NOMO-1 treated with dmso at 0.1 percent for 144 hours (cell line): ENCODE measurements at regions not wholly inside any gene's neighbourhood (a gene's known extent, or its start where the extent isn't known, plus 50 kb on each side); places are given as distances from the start of the nearest gene placed in this dataset.
"Not testable (repeated sequence)": the region's sequence is repeated elsewhere in the genome, so short reads cannot be mapped to it uniquely, and the experiment has no call there.

Experiments used
- DNase-seq: peaks from one replicate; lab custom pipeline; 2025; ENCODE audit not compliant: unreplicated experiment; lab: John Stamatoyannopoulos, UW

DNA sequence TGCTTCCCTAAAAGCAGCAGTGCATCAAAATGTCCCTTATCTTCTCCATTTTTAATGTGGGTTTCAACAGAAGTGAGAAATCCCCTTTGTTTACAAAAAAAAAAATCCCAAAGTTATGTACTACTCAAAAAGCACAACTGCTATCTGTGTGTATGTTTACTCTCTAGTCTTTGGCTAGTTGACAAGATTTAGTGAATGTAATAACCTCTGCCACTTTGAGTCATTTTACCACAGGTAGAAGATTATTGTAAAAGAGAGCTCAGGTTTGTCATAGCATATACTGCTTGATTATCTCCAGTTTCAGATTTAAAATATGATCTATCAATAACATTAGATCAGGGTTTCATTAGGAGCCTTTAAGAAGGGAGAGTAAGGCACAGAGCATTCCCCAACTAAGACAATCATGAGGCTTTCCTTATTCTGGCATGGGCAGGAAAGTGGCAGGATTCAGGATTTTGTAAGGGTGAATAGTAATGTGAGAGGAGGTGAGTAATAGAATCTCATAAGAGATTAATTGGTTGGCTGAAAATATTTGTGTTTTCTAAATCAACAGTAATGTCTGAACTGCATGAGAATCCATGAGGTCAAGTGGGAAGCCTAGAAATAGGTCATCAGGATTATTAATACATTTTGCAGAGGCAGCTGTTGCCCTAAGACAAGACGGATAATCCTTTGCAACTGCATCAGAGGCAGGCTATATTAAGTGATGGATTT lies 1780.3 kb upstream of the LRRTM1 start:
- no peak for DNase-seq

DNA sequence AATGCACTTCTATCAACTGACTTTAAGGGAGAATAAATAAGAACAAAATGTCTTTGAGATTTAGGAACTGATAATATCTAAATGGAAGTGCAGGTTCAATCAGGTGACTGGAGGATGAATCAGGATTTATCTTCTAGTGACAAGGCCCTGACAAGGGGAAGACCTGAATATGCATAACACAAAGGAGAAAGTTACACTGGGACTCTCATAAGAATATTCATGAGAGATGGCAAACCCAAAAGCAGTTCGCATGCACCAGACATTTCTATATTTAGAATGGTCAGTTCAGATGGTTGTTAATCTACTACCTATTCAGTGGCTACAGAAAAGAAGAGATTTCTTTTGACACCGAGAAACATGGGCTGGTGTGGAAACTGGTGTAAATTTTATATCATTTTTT lies 1771.3 kb upstream of the LRRTM1 start:
- no peak for DNase-seq

DNA sequence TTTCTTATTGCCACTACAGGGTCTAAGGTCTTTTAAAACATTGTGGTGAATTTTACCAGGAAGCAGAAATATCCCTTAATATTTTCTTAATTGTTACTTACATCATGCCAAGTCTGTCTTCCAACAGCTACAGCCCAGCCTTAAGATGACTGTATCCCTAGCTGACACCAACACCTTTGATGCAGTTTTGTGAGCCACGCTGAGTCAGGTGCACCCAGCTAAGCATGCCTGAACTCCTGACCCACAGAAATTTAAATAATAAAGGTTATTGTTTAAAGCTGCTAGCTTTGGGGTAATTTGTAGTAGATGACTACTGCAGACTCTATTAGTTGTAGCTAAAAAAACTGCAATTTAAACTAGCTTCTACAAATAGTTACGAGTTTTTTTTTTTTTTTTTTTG lies 1757.9 kb upstream of the LRRTM1 start:
- DNase-seq, result no peak

DNA sequence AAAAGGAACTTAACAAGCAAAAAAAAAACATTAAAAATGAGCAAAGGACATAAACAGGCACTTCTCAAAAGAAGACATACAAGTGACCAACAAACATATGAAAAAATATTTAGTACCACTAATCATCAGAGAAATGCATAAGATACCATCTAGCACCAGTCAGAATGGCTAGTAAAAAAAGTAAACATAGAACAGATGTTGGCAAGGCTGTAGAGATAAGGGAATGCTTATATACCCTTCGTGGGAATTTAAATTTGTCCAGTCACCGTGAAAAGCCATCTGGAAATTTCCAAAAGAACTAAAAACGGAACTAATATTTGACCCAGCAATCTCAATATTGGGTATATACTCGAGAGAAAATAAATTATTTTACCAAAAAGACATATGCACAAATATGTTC lies 1751.3 kb upstream of the LRRTM1 start:
- DNase-seq, result no peak

GRCh38 chr2:82043867-82044266 lies 1739.3 kb upstream of the LRRTM1 start:
- no peak for DNase-seq

- DNase-seq, result no peak
These were observed 1723.5 kb upstream of the LRRTM1 start for GRCh38 chr2:82027921-82028615.

GRCh38 chr2:82023710-82024109 lies 1719.2 kb upstream of the LRRTM1 start:
- DNase-seq, result no peak

DNA sequence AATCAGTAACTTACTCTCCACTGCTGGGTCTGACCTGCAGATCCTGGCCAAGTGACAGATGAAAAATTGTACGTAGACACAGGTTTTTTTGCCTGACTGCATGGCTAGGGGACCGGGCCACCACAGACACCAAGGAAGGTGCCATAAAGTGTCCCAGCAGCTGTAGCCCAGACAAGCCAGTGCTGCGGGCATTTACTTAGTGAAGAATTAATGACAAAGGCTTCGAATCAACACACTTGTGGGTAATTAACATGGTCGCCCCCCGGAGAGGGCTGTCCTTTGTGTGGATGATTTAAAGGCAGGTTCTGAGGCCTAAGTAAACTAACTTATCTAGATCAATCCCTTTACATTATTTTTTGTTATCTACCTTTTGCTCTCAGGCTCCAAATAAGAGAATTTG lies 1709.1 kb upstream of the LRRTM1 start:
- no peak for DNase-seq

GRCh38 chr2:82007071-82007664 lies 1702.6 kb upstream of the LRRTM1 start:
- no peak for DNase-seq

DNA sequence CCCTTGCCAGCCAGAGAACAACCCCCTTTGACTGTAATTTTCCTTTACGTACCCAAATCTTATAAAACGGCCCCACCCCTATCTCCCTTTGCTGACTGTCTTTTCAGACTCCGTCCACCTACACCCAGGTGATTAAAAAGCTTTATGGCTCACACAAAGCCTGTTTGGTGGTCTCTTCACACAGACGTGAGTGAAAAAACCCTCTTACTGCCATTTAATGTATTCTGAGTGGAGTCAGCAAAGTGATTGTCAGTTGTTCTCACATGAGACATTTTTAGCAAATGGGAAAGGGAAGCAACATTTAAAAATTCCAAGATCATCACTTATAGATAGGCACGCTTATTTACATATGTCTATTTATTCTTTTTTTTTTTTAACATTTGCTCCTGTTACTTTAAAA lies 1701.3 kb upstream of the LRRTM1 start:
- DNase-seq, result not testable (repeated sequence)

GRCh38 chr2:82001614-82002013 lies 1697.1 kb upstream of the LRRTM1 start:
- no peak for DNase-seq

GRCh38 chr2:82000606-82001005 lies 1696.1 kb upstream of the LRRTM1 start:
- no peak for DNase-seq

DNA sequence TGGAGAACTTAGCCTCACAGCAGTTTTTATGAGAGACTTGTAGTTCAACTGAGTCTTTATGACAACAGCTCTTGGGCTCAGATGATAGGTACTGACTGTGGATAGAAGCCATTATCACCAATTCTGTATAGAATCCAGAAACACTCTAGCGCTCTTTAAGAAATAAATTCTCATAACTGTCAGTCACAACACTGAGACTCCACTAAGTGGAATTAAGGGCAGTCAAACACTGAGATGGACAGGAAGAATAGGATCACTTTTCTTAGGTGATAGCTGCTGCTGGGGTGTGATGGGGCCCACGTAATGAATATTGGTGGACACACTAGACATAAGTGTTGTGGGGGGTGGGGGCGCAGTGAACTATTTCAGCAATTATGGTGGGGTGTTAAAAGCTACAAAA lies 1691.8 kb upstream of the LRRTM1 start:
- DNase-seq, result no peak

DNA sequence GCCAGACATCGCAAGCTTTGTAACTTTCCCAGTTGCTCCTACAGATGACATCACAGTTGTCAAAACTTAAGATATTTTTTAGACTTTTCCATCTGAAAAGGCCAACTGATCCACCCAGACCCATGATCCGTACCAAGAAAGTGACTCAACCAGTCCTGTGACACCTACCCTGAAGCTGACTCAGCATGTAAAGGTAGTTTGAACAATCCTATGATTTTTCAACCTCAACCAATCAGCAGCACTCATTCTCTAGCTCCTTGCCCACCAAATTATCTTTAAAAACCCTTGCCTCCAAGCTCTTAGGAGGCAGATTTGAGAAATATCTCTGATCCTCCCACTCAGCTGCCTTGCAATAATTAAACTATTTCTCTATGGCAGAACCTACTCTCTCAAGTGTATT lies 1686.7 kb upstream of the LRRTM1 start:
- DNase-seq, result no peak

- no peak for DNase-seq
These were observed 1682.8 kb upstream of the LRRTM1 start for GRCh38 chr2:81987370-81987769.

GRCh38 chr2:81984969-81985637 lies 1680.6 kb upstream of the LRRTM1 start:
- DNase-seq, result no peak

DNA sequence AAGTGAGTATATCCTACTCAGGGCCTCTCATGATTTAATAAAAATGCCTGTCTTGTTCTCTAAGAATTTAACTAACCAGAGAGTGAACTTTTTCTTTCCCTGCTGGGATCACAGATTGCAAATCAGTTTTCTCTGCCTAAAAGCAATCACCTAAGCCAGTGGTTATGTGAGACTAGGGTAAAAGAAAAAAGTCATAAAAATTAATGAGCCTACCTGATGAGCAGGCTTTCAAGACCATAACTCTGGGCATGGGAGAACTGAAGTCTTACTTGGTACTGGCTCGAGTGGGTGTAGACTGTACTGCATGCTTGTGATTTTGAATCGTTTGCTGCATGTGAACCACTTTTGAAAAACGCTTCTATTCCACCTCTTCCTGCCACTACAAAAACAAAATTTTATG lies 1677.0 kb upstream of the LRRTM1 start:
- DNase-seq, result no peak

- no peak for DNase-seq
These were observed 1674.5 kb upstream of the LRRTM1 start for GRCh38 chr2:81979086-81979485.

GRCh38 chr2:81976998-81977397 lies 1672.4 kb upstream of the LRRTM1 start:
- DNase-seq, result no peak

DNA sequence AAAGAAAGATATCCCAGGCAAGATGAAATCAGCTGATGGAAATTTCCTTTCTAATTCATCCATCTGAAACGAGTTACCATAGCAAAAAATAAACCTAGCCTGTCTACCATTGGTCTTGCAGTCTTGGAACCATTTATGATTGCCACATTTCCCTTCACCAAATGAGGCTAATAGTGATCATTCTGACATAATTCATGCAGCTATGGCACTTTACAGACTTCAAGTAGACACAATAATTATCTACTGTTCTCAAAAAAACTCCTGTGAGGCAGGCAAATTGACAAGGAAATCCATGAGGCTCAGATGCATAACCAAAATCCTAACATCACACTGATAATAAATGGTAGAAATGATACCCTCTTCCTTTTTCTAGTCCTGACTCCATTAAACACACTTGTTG lies 1669.7 kb upstream of the LRRTM1 start:
- DNase-seq, result no peak

- no peak for DNase-seq
These were observed 1638.3 kb upstream of the LRRTM1 start for GRCh38 chr2:81942876-81943275.

- DNase-seq, result no peak
These were observed 1637.7 kb upstream of the LRRTM1 start for GRCh38 chr2:81942136-81942680.
